HTR-8/SVneo (cell line): ENCODE measurements at regions not wholly inside any gene's neighbourhood (a gene's known extent, or its start where the extent isn't known, plus 50 kb on each side); places are given as distances from the start of the nearest gene placed in this dataset.
"Not testable (repeated sequence)": the region's sequence is repeated elsewhere in the genome, so short reads cannot be mapped to it uniquely, and the experiment has no call there.

ENCODE experiments used
- DNase-seq: peaks from one replicate; pipeline ENCODE4 v3.0.0; 2011; ENCODE audit warnings: low spot score, mixed read lengths; ENCODE audit not compliant: insufficient read length
- FAIRE-seq: peaks from 2 replicates; lab custom pipeline; 2011; peaks lifted over from hg19 to GRCh38; lab: Jason Lieb, UNC

- peak; percentile 4 for FAIRE-seq
- no peak for DNase-seq
Measured at GRCh38 chr20:60786686-60787217, 465.3 kb upstream of the CDH4 start.

GRCh38 chr20:60787276-60787675 lies 464.8 kb upstream of the CDH4 start:
- no peak for FAIRE-seq
- DNase-seq, result no peak

DNA sequence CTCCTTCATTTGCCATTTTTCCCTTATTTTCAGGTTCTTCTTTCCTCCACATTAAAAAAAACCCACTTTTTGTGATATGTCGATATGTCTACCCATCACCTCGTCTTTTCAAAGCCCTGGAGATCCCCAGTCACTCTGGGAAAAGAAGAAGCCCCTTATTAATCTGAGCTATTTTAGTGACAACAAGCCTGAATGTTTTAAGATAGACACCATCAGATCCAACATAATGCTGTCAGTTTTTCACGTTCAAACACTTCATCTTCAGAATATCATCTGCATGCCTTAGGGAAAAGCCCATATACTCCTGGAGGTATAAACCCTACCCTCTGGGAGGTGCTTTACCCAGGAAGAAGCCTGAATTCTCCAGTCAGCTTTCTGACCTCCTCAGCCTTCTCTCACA lies 464.0 kb upstream of the CDH4 start:
- FAIRE-seq (no peak), DNase-seq (no peak)

GRCh38 chr20:60789399-60789798 lies 462.7 kb upstream of the CDH4 start:
- FAIRE-seq (peak; percentile 4), DNase-seq (no peak)

GRCh38 chr20:60790339-60790738 lies 461.7 kb upstream of the CDH4 start:
- not testable (repeated sequence) for FAIRE-seq, DNase-seq

- no peak for FAIRE-seq
- no peak for DNase-seq
Measured at GRCh38 chr20:60791823-60792222, 460.2 kb upstream of the CDH4 start.

- FAIRE-seq (no peak), DNase-seq (no peak)
Measured at GRCh38 chr20:60792941-60793340, 459.1 kb upstream of the CDH4 start.

DNA sequence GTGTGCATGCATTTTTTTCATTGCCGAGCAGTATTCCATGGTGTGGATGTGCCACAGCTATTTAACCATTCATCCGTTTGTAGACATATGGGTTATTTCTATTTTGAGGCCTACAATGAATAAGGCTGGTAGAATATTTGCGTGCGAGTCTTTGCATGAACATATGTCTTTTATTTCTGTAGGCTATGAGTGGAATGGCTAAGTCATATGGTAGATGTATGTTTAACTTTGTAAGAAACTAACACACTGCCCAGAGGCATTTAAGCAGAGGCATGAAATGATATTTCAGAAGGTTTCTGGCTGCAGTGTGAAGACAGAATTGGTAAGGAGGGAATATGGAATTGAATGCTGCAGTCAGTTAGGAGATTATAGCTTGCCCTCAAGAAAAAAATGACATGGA lies 457.4 kb upstream of the CDH4 start:
- peak; percentile 28 for FAIRE-seq

GRCh38 chr20:60795651-60796050 lies 456.4 kb upstream of the CDH4 start:
- DNase-seq, result no peak
- peak; percentile 52 for FAIRE-seq

More for the DNA sequence above, 457.4 kb upstream of the CDH4 start:
- DNase-seq, result no peak

DNA sequence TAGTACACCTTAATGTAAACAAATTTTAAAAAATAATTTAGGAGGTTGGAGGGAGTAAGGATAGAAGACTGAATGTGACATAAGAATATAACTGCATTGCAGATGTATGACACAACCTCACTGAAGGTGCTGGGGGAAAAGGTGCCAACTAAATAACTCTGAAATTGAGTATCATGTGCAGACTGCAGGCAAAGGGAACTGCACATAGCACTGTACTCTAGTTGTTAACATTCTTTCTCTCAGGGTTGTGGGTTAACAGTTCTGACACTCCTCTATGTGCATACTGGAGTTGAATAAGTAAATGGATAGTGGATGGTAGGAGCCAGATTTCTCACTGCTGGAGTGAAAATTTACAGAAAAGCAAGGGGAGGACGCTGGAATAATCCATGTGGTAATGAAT lies 451.9 kb upstream of the CDH4 start:
- peak; percentile 72 for FAIRE-seq
- no peak for DNase-seq

DNA sequence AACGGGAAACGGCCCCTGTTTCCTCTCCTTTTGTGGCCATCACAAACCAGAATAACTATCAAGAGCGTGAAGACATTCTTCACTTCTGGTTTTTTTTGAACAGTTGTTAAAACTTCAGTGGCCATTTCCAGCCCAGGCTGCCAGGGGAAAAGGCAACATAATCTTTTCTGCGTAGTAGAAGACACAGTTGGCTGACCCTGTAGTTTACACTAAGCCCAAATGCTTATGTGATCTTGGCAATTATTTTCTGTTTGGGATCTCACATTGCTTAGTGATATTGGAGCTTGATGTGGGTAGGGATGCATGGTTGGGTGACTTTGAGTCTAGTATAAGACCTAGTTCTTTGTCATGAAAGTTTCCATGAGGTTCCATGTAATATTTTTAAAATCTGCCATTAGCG lies 449.4 kb upstream of the CDH4 start:
- FAIRE-seq (peak; percentile 57), DNase-seq (no peak)

- peak; percentile 33 for FAIRE-seq
- no peak for DNase-seq
Measured at GRCh38 chr20:60803335-60804055, 448.6 kb upstream of the CDH4 start.

- FAIRE-seq (peak; percentile 63), DNase-seq (no peak)
Measured at GRCh38 chr20:60804240-60804917, 447.7 kb upstream of the CDH4 start.

DNA sequence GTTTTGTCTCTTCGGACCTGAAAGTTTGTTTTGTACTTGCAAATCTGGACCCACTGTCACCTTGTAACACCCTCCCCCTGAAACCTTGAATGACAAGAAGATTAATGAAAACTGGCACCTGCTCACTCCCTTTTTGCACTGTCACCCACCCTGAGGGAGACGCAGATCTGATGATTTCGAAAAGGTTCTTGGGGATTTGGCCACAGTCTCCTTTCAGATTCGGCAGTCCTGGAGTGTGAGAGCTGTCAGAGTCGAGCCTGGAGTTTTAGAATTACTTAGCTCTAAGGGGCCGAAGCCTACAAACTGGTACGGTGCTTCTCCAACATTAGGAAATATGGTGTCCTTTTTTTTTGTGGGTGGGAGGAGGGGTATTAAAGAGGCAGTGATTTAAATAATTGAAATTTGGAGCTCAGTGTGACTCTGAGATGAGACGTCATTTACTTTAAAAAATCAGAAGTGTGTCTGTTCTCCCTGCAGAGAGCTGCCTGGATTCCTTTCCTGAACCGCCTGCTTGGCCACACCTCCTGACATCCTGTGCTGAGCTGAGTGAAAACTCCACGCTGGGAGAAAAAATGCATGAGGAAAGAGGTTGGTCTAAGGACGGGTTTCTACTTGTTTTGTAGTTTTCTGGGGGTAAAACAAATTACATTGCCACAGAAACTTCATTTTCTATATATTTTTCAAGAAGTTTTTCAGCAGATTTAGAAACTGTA lies 447.0 kb upstream of the CDH4 start:
- DNase-seq, result no peak
- no peak for FAIRE-seq

GRCh38 chr20:60806354-60806753 lies 445.7 kb upstream of the CDH4 start:
- DNase-seq (no peak), FAIRE-seq (no peak)

GRCh38 chr20:60806824-60807223 lies 445.2 kb upstream of the CDH4 start:
- DNase-seq, result no peak
- no peak for FAIRE-seq

DNA sequence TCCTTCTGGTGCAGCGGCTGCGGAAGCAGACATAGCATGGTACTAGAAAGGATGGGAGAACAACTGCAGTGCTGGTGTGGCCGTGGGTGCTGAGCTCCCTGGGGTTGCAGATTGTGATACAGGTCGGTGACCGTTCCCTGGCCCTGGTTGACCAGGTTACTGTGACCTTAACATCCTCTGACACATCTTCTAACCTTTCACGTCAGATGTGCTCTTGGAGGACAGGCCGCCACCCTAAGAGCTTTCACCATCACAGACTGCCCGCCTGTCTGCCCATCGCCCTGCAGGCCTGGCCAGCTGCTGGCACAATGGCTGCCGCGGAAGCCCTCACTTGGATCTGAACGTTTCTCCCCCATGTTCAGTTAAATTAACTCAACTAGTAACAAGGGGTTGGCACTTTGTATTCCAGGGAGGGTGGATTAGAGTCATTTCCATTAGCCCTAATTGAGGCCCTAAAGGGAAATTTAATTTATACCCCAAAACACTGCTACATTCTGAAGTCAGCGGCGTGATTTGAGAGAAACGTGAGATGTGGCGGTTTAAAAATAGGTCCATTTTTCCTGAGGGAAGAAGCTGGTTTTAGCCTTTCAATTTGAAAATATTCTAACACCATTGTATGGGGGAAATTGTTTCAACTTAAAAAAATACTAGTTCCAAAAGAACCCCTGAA lies 443.9 kb upstream of the CDH4 start:
- DNase-seq (no peak), FAIRE-seq (peak; percentile 79)

DNA sequence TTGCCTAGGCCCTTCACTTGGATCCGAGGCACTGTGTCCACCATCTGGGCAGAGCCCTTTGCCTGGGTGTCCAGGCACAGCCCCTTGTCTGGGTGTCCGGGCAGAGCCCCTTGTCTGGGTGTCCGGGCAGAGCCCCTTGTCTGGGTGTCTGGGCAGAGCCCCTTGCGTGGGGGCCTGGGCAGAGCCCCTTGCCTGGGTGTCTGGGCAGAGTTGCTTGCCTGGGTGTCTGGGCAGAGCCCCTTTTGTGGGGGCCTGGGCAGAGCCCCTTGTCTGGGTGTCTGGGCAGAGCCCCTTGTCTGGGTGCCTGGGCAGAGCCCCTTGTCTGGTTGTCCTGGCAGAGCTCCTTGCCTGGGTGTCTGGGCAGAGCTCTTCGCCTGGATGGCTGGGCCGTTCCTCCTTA lies 443.4 kb upstream of the CDH4 start:
- DNase-seq, result no peak
- FAIRE-seq, result no peak

DNA sequence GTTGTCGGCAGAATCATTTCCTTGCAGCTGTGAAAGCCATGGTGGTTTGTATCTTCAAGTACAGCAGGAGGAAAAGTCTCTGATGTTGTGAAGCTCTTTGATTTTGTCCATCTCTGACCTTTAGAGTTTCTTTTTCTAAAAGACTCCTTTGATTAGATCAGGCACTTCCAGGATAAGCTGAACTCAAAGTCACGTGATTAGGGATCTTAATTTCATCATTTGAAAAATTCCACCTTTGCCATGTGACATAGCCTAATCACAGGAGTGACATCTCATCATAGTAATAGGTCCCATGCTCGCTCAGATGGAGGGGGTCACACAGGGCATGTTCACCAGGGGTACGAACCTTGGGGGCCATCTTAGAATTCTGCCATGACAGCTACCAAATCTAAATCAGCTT lies 441.5 kb upstream of the CDH4 start:
- no peak for FAIRE-seq
- no peak for DNase-seq

DNA sequence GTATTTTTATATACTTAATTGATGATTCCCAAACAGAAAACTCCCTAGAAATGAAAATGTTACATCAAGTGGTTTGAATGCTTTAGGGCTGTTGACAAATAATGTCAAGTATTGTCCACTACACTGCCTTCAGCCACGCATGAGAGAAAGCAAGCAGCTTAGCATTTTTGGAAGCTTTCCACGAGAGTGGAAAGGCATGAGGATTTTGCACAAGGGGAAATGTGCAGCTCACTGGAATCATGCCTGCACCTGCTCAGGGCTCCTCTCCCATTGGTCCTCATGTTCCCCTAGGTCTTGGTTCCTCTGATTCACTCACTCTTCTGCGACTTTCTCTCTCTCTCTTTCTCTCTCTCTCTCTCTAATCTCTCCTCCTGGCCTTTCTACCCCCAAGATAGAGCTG lies 439.5 kb upstream of the CDH4 start:
- FAIRE-seq (no peak), DNase-seq (no peak)
